GM21619 (cell line): ENCODE measurements at regions not wholly inside any gene's neighbourhood (a gene's known extent, or its start where the extent isn't known, plus 50 kb on each side); places are given as distances from the start of the nearest gene placed in this dataset.

Source experiments
- ATAC-seq: cut with Tn5 transposase; IDR thresholded peaks from one replicate; pipeline ENCODE4 v1.9.1; 2021; ENCODE audit not compliant: unreplicated experiment

DNA sequence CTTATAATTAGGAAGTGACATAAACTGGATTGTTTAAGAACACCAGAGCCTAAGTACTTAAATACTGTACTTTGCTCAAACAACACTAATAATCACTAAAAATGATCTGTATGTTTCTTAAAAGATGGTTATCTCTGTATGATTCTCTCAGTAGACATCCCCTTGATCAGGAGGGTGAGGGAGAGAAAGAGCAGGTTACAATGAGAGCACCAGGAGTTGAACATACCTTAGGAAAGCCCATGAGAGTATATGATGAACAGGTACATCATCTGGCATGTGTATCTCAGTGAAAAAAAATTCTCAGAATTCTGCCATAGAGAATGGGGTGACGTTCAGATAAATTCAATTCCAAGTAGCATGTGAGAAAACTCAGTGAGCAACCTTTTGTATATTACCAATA, 59.9 kb upstream of the IL2 start:
- ATAC-seq, result no peak

DNA sequence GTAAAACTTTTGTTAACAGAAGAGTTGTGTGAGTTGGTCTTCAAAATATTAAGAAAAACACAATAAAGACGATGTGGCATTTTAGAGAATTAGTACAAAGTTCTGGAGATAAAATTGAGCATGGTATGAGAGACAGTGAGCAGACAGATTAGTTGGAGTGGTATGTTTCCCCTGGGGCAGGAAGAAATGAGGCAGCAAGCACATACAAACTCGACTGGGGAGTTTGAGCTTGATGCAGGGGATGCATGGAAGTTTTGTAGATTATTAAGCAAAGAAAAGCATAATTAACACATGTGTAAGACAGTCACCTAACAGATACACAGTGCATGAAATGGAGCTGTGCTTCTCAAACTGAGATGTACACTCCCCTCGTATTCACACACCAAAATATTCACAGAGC, 58.1 kb upstream of the IL2 start:
- no peak for ATAC-seq

DNA sequence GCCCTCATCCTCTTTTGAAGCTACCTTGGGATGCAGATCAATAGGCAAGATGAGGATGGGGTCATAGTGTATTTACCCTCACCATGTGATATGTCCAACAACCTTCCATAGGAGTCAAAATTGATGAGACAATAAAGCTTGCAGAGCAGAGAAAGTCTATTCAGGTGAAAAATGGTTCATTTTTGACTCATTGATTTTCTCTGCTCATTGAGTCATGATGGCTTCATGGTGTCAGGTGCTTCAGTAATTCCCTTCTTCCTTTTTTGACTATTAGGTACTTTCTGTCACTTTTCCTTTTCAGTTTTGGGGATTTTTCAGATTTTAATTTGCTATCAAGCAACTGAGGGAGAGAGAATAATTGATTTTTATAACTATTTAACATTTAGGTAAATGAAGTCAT, 55.9 kb upstream of the IL2 start:
- no peak for ATAC-seq

DNA sequence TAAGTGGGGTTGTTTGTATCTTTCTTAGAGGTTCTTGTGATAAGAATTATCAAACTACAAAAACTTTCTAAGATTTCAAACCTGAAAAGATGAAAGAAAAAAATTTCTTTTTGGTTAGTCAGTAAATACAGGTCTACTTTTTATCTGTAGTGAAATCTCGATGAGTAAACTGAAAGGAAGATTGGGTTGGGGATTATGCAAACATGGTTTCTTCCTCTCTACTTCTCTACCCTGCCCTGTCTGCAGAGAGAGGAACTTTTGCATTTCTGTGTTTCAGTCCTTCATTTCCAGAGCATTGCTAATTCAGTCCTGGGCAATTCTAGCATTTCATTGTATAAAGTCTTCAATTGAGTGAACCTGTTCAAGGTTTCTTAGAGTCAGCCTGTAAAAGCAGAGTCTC, 51.6 kb upstream of the IL2 start:
- ATAC-seq, result no peak
